ENCODE measurements at regions not wholly inside any gene's neighbourhood (a gene's known extent, or its start where the extent isn't known, plus 50 kb on each side); places are given as distances from the start of the nearest gene placed in this dataset.

DNA sequence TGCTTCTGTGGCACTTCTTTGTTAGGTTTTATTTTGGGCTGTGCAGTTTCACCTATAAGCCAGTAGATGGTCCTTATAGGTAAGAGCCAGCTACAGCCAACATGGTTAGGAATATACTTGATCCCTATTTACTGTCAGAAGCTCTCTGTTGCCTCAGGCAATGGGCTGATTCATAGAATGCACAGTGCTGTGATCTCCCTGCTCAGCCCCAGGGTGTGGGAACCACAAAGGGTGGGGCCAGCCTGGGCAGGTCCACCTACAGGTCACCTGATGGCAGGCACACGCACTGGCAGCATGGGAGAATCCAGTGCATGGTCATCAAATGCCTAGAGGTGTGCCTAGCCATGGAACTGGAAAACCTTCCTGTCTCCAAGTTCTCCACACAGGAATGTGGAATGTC is 191.9 kb downstream of the MOXD1 start:
- POLR2A ChIA-PET: no interaction called here

More for the DNA sequence above, 191.9 kb downstream of the MOXD1 start:
- Histone ChIP-seq H3K9me3 (ENCODE audit: control insufficient read depth in 1 of 2, insufficient read depth in 1 of 2, low read depth in 1 of 2, low read length in 2 of 2) (no peaks in the 10 kb centered on the region), H3K4me2 (ENCODE audit: low read length) (peak overlapping the region; percentile 23), H4K20me1 (ENCODE audit: insufficient read depth) (no peaks in the 10 kb centered on the region), H3K4me1 (ENCODE audit: control insufficient read depth in 1 of 2, insufficient read depth in 2 of 2, low read length in 2 of 2) (peaks cover 0 to 7% of the 10 kb centered on the region in 2 experiments; a peak in 2 of 4 replicates), H3K27ac (ENCODE audit: low read depth, low read length) (no peak overlapping the region), H3K36me3 (ENCODE audit: control insufficient read depth in 1 of 2, insufficient read depth in 2 of 2, low read length in 2 of 2) (no peaks in the 10 kb centered on the region), H3K9ac (ENCODE audit: low read length) (no peak overlapping the region), H3K4me3 (replicated peaks in 1 of 2; ENCODE audit: low read depth in 1 of 2, low read length in 2 of 2) (no peak overlapping the region), H3K9me2 (ENCODE audit: insufficient read depth) (no peaks in the 10 kb centered on the region), H2AFZ (ENCODE audit: low read depth, low read length, poor library complexity, severe bottlenecking) (no peak overlapping the region), H3K27me3 (ENCODE audit: insufficient read depth, low read length) (no peaks in the 10 kb centered on the region), H3K79me2 (ENCODE audit: insufficient read depth, low read length) (no peaks in the 10 kb centered on the region)
- ATAC-seq: peak; percentile 98
- no TSS peak for BruUV-seq (replicated peaks)
- TF ChIP-seq CBX3 (IDR thresholded peaks at IDR 0.05; ENCODE audit: low read depth): peak; percentile 70
- TF ChIP-seq, protein P1, sequence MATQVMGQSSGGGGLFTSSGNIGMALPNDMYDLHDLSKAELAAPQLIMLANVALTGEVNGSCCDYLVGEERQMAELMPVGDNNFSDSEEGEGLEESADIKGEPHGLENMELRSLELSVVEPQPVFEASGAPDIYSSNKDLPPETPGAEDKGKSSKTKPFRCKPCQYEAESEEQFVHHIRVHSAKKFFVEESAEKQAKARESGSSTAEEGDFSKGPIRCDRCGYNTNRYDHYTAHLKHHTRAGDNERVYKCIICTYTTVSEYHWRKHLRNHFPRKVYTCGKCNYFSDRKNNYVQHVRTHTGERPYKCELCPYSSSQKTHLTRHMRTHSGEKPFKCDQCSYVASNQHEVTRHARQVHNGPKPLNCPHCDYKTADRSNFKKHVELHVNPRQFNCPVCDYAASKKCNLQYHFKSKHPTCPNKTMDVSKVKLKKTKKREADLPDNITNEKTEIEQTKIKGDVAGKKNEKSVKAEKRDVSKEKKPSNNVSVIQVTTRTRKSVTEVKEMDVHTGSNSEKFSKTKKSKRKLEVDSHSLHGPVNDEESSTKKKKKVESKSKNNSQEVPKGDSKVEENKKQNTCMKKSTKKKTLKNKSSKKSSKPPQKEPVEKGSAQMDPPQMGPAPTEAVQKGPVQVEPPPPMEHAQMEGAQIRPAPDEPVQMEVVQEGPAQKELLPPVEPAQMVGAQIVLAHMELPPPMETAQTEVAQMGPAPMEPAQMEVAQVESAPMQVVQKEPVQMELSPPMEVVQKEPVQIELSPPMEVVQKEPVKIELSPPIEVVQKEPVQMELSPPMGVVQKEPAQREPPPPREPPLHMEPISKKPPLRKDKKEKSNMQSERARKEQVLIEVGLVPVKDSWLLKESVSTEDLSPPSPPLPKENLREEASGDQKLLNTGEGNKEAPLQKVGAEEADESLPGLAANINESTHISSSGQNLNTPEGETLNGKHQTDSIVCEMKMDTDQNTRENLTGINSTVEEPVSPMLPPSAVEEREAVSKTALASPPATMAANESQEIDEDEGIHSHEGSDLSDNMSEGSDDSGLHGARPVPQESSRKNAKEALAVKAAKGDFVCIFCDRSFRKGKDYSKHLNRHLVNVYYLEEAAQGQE (IDR thresholded peaks at IDR 0.05; ENCODE audit: low read depth): no peak
- TF ChIP-seq SIN3A (IDR thresholded peaks at IDR 0.05; ENCODE audit: low read depth): no peak
- no peak for TF ChIP-seq ZFX (IDR thresholded peaks at IDR 0.05)
- TF ChIP-seq CEBPB (IDR thresholded peaks at IDR 0.05; ENCODE audit: low read depth): no peak
- TF ChIP-seq, protein P2, sequence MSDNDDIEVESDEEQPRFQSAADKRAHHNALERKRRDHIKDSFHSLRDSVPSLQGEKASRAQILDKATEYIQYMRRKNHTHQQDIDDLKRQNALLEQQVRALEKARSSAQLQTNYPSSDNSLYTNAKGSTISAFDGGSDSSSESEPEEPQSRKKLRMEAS (IDR thresholded peaks at IDR 0.05): 0 out of 2 replicates have a peak, but pooled peaks have one; percentile 32
- TF ChIP-seq SP1 (IDR thresholded peaks at IDR 0.05; ENCODE audit: low read depth): peak; percentile 27; the same call in 1 of the 2 replicates
- DNase-seq (ENCODE audit: low read depth, low spot score): peak; percentile 54
- ChIA-PET RAD21 (ENCODE audit: low non-redundant PET in 1 of 2, low total read pairs in 2 of 2, uncharacterized antibody in 2 of 2, unreplicated experiment in 2 of 2) (no interaction called here), CTCF (interaction anchor here (1.5 kb wide), 1 partner anchor 9 kb away, joined by 3 read pairs; no protein-coding TSS in a partner anchor)
- intact Hi-C loops (cut with micrococcal nuclease): no loop called here

All from HCT116 (cell line).